ENCODE measurements at regions not wholly inside any gene's neighbourhood (a gene's known extent, or its start where the extent isn't known, plus 50 kb on each side); places are given as distances from the start of the nearest gene placed in this dataset.
"Not testable (repeated sequence)": the region's sequence is repeated elsewhere in the genome, so short reads cannot be mapped to it uniquely, and the experiment has no call there.

GRCh38 chr3:115384381-115384780, 237.3 kb upstream of the ZBTB20 start:
- no peak for DNase-seq (ENCODE audit: low read depth in 4 of 4, low spot score in 2 of 4)

GRCh38 chr3:115385774-115386730, 237.3 kb upstream of the GAP43 start:
- DNase-seq (ENCODE audit: low read depth in 4 of 4, low spot score in 2 of 4) = no peak

- DNase-seq (ENCODE audit: low read depth in 4 of 4, low spot score in 2 of 4) = peak in 1 of 4 donors; percentile 6
Observed at GRCh38 chr3:115388166-115388565, 235.1 kb upstream of the GAP43 start.

GRCh38 chr3:115388811-115389210, 234.5 kb upstream of the GAP43 start:
- no peak for DNase-seq (ENCODE audit: low read depth in 4 of 4, low spot score in 2 of 4)

- no peak for DNase-seq (ENCODE audit: low read depth in 4 of 4, low spot score in 2 of 4)
Observed at GRCh38 chr3:115396801-115397200, 226.5 kb upstream of the GAP43 start.

GRCh38 chr3:115397433-115397832, 225.9 kb upstream of the GAP43 start:
- no peak for DNase-seq (ENCODE audit: low read depth in 4 of 4, low spot score in 2 of 4)

- DNase-seq (ENCODE audit: low read depth in 4 of 4, low spot score in 2 of 4) = no peak
Observed at GRCh38 chr3:115398506-115398905, 224.8 kb upstream of the GAP43 start.

- DNase-seq (ENCODE audit: low read depth in 4 of 4, low spot score in 2 of 4) = no peak
Observed at GRCh38 chr3:115399750-115400149, 223.6 kb upstream of the GAP43 start.

- no peak for DNase-seq (ENCODE audit: low read depth in 4 of 4, low spot score in 2 of 4)
Observed at GRCh38 chr3:115401298-115401697, 222.0 kb upstream of the GAP43 start.

GRCh38 chr3:115401851-115402501, 221.3 kb upstream of the GAP43 start:
- no peak for DNase-seq (ENCODE audit: low read depth in 4 of 4, low spot score in 2 of 4)

- DNase-seq (ENCODE audit: low read depth in 4 of 4, low spot score in 2 of 4) = no peak
Observed at GRCh38 chr3:115402651-115403050, 220.7 kb upstream of the GAP43 start.

GRCh38 chr3:115403786-115404185, 219.5 kb upstream of the GAP43 start:
- DNase-seq (ENCODE audit: low read depth in 4 of 4, low spot score in 2 of 4) = no peak

- no peak for DNase-seq (ENCODE audit: low read depth in 4 of 4, low spot score in 2 of 4)
Observed at GRCh38 chr3:115409596-115409995, 213.7 kb upstream of the GAP43 start.

- DNase-seq (ENCODE audit: low read depth in 4 of 4, low spot score in 2 of 4) = not testable (repeated sequence)
Observed at GRCh38 chr3:115414610-115415009, 208.7 kb upstream of the GAP43 start.

- DNase-seq (ENCODE audit: low read depth in 4 of 4, low spot score in 2 of 4) = no peak
Observed at GRCh38 chr3:115415246-115415996, 207.9 kb upstream of the GAP43 start.

GRCh38 chr3:115418583-115418982, 204.7 kb upstream of the GAP43 start:
- DNase-seq (ENCODE audit: low read depth in 4 of 4, low spot score in 2 of 4) = no peak

- DNase-seq (ENCODE audit: low read depth in 4 of 4, low spot score in 2 of 4) = no peak
Observed at GRCh38 chr3:115420086-115420485, 203.2 kb upstream of the GAP43 start.

- DNase-seq (ENCODE audit: low read depth in 4 of 4, low spot score in 2 of 4) = no peak
Observed at GRCh38 chr3:115423170-115423569, 200.1 kb upstream of the GAP43 start.

GRCh38 chr3:115428841-115429240, 194.5 kb upstream of the GAP43 start:
- no peak for DNase-seq (ENCODE audit: low read depth in 4 of 4, low spot score in 2 of 4)

- no peak for DNase-seq (ENCODE audit: low read depth in 4 of 4, low spot score in 2 of 4)
Observed at GRCh38 chr3:115436767-115437301, 186.5 kb upstream of the GAP43 start.

GRCh38 chr3:115438799-115439198, 184.5 kb upstream of the GAP43 start:
- no peak for DNase-seq (ENCODE audit: low read depth in 4 of 4, low spot score in 2 of 4)

Measured in left renal cortex interstitium (tissue), 4 donors.